ENCODE measurements at regions not wholly inside any gene's neighbourhood (a gene's known extent, or its start where the extent isn't known, plus 50 kb on each side); places are given as distances from the start of the nearest gene placed in this dataset.
"Not testable (repeated sequence)": the region's sequence is repeated elsewhere in the genome, so short reads cannot be mapped to it uniquely, and the experiment has no call there.

DNA sequence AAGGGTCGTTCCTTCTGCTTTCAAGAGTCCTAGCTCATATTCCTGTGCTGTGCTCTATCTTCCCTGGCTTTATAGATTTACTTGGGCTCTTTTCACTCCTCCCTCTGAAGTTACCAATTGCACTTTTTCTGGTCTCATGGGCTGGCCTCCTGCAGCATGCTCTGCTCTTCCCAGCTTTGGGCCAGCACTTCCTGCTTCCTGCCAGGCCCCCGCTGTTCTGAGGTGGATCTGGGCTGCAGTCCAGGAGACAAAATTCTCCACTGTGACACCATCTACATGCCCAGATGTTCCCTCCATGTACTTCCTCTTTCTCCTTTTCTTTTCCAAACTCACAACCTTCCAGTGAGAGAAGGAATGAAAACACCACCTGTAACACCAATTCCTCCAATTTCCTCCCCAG lies 145.2 kb upstream of the PLGLB2 start:
- H3K27me3 ChIP-seq; DNase-seq (ENCODE audit: extremely low spot score); H3K4me1 ChIP-seq; intact Hi-C loops (cut with DNase I); H3K9me3 ChIP-seq; H3K4me3 ChIP-seq; H3K27ac ChIP-seq (replicated peaks in 1 of 4); H3K36me3 ChIP-seq: not testable (repeated sequence)
- WGBS = no CpG with 5 or more reads among the region's 2 CpGs

GRCh38 chr2:87603418-87604278 lies 144.2 kb upstream of the PLGLB2 start:
- DNase-seq (ENCODE audit: extremely low spot score); H3K36me3 ChIP-seq; H3K27me3 ChIP-seq; intact Hi-C loops (cut with DNase I); H3K4me1 ChIP-seq; H3K4me3 ChIP-seq; H3K9me3 ChIP-seq: not testable (repeated sequence)
- H3K27ac ChIP-seq (replicated peaks in 1 of 4) = peak overlapping the region in 1 of 4 donors; percentile 33
- WGBS = no CpG with 5 or more reads among the region's 10 CpGs

GRCh38 chr2:87604279-87604818 lies 143.5 kb upstream of the PLGLB2 start:
- H3K27ac ChIP-seq (replicated peaks in 1 of 4) = peak overlapping the region in 1 of 4 donors; percentile 33
- intact Hi-C loops (cut with DNase I); H3K9me3 ChIP-seq; H3K27me3 ChIP-seq; H3K4me1 ChIP-seq; H3K36me3 ChIP-seq; H3K4me3 ChIP-seq; DNase-seq (ENCODE audit: extremely low spot score): not testable (repeated sequence)
- WGBS = no CpG with 5 or more reads among the region's 6 CpGs

DNA sequence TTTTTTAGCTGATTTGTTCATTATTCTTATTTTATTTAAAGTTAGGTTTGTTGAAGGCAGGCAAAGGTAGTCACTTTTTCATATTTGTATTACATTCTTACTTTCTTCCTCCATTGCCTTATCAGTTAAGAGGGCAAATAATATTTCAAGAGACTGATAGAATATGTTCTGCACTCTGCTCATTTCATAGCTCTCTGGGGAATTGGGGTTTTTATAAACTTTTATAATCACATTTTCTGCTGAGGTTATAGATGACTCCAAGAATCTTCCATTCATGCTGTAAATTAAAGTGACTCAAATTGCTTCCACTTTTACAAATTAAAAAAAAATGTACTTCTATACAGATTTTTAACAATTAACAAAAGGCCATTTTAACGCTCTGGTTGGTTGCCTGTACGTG lies 142.9 kb upstream of the PLGLB2 start:
- DNase-seq (ENCODE audit: extremely low spot score); H3K9me3 ChIP-seq; H3K4me1 ChIP-seq; intact Hi-C loops (cut with DNase I); H3K36me3 ChIP-seq; H3K27me3 ChIP-seq; H3K4me3 ChIP-seq; H3K27ac ChIP-seq (replicated peaks in 1 of 4): not testable (repeated sequence)
- WGBS = no CpG with 5 or more reads among the region's 2 CpGs

DNA sequence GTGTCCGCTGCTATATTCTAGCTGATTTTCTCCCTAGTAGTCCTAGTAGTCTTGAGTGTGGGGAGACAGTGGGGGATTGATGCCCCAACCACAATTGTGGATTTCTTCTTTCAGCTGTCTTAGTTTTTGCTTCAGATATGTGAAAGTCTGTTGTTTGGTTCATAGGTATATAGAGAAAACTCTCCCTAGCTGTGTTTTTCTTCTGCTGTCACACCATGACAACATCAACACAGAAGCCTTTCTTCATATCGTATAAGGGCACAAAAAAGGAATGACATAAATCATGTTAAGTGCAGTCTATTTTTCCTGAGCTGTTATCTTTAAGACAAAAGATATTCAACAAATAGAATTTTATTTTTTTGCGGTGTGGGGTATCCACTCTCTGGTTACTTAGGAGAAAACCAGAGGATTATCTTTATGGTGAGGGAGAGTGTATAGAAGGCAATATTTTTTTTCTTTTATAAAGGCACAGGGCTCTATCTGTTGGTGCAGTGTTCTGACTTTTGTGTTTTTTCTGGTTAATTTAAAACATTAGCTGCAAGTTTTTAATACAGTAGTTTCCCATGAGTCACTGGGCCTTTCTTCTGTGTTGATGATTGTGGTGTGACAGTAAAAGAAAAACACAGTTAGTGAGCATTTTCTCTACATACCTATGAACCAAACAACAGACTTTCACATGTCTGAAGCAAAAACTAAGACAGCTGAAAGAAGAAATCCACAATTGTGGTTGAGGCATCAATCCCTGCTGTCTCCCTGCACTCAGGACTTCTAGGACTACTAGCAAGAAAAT lies 139.3 kb upstream of the PLGLB2 start:
- H3K9me3 ChIP-seq; H3K36me3 ChIP-seq; intact Hi-C loops (cut with DNase I); H3K27me3 ChIP-seq; H3K4me3 ChIP-seq; H3K27ac ChIP-seq (replicated peaks in 1 of 4); H3K4me1 ChIP-seq; DNase-seq (ENCODE audit: extremely low spot score): not testable (repeated sequence)
- 13% methylated on average over 1 of the region's 3 CpGs for WGBS

DNA sequence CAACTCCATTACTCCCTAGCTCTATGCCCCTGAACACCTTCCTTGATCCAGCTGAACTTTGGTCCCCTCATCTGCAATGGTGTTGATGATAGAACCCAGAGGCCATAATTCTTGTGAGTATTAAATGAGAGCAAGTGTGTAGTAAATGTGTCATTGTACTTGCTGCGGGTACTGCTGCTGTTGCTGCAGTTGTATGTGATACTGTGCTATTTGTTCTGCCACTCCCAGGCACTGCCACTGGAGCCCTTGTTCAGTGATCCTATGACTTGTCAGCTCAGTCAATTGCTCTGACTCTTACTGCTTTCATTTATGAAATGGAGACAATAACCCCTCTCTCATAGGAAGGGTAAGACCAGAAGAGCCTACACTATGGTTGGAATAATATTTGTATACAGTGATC lies 136.9 kb upstream of the PLGLB2 start:
- WGBS = no CpG with 5 or more reads among the region's 1 CpG
- intact Hi-C loops (cut with DNase I); H3K4me1 ChIP-seq; H3K36me3 ChIP-seq; H3K27ac ChIP-seq (replicated peaks in 1 of 4); H3K9me3 ChIP-seq; H3K27me3 ChIP-seq; H3K4me3 ChIP-seq; DNase-seq (ENCODE audit: extremely low spot score): not testable (repeated sequence)

- H3K9me3 ChIP-seq; H3K27ac ChIP-seq (replicated peaks in 1 of 4); intact Hi-C loops (cut with DNase I); H3K4me1 ChIP-seq; H3K27me3 ChIP-seq; H3K36me3 ChIP-seq; H3K4me3 ChIP-seq; DNase-seq (ENCODE audit: extremely low spot score): not testable (repeated sequence)
- no CpG with 5 or more reads among the region's 4 CpGs for WGBS
These were observed 136.5 kb upstream of the PLGLB2 start for GRCh38 chr2:87611416-87611815.

- H3K27ac ChIP-seq (replicated peaks in 1 of 4); H3K9me3 ChIP-seq; intact Hi-C loops (cut with DNase I); H3K27me3 ChIP-seq; H3K4me3 ChIP-seq; H3K4me1 ChIP-seq; H3K36me3 ChIP-seq; DNase-seq (ENCODE audit: extremely low spot score): not testable (repeated sequence)
- WGBS = no CpG with 5 or more reads among the region's 2 CpGs
These were observed 135.9 kb upstream of the PLGLB2 start for GRCh38 chr2:87611956-87612355.

DNA sequence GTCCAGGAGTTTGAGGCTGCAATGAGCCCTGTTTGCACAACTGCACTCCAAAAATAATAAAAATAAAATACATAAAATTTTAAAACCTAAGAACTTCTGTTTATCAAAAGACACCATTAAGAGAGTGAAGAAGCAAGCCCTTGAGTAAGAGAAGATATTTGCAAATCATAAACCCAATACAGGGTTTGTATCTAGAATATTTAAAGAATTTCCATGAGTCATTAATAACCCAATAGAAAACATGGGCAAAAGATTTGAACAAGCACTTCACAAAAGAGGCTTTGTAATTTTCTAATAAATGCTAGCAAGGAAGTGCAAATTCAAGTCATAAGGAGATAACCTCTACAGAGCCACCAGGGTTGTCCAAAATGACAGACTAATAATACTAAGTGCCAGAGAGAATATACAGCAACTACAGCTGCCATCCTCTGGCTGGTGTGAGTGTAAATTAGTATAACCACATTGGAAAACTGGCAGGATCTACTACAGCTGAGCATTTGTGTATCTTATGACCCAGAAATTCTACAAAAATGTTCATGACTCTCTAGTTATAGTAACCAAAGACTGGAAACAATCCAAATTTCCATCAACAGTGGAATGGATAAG lies 133.0 kb upstream of the PLGLB2 start:
- H3K36me3 ChIP-seq; H3K4me3 ChIP-seq; H3K4me1 ChIP-seq; H3K27ac ChIP-seq (replicated peaks in 1 of 4); DNase-seq (ENCODE audit: extremely low spot score); H3K27me3 ChIP-seq; intact Hi-C loops (cut with DNase I); H3K9me3 ChIP-seq: not testable (repeated sequence)

GRCh38 chr2:87619121-87619520 lies 128.8 kb upstream of the PLGLB2 start:
- H3K27ac ChIP-seq (replicated peaks in 1 of 4); H3K9me3 ChIP-seq; H3K4me3 ChIP-seq; DNase-seq (ENCODE audit: extremely low spot score); H3K27me3 ChIP-seq; H3K36me3 ChIP-seq; intact Hi-C loops (cut with DNase I); H3K4me1 ChIP-seq: not testable (repeated sequence)

GRCh38 chr2:87621139-87621538 lies 126.7 kb upstream of the PLGLB2 start:
- H3K4me1 ChIP-seq; H3K27me3 ChIP-seq; H3K9me3 ChIP-seq; H3K27ac ChIP-seq (replicated peaks in 1 of 4); DNase-seq (ENCODE audit: extremely low spot score); H3K36me3 ChIP-seq; intact Hi-C loops (cut with DNase I); H3K4me3 ChIP-seq: not testable (repeated sequence)
- no CpG with 5 or more reads among the region's 4 CpGs for WGBS

DNA sequence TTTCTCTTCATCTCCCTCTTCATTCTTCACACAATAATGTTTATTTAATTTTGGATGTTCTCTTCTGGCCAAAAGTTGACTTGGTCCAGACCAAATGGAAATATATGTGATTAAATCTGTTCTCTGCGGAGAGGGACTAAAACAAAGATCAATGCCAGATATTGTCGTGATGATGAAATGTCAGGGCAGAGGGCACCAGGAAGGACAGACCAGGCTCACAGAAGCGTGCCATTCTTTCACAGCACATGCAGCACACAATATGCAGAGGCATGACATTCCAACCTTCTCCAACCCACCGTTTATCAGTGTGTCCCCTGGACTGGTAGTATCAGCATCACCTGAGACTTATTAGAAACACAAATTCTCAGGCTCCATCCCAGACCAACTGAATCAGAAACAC lies 125.2 kb upstream of the PLGLB2 start:
- DNase-seq (ENCODE audit: extremely low spot score); H3K36me3 ChIP-seq; intact Hi-C loops (cut with DNase I); H3K4me3 ChIP-seq; H3K27me3 ChIP-seq; H3K9me3 ChIP-seq; H3K27ac ChIP-seq (replicated peaks in 1 of 4); H3K4me1 ChIP-seq: not testable (repeated sequence)
- no CpG with 5 or more reads among the region's 4 CpGs for WGBS

Data from esophagus muscularis mucosa (tissue), 4 donors.